ENCODE measurements at regions not wholly inside any gene's neighbourhood (a gene's known extent, or its start where the extent isn't known, plus 50 kb on each side); places are given as distances from the start of the nearest gene placed in this dataset.
A peak's percentile ranks its signal among the peaks of the same experiment; 100 is the strongest.
"Not testable (repeated sequence)": the region's sequence is repeated elsewhere in the genome, so short reads cannot be mapped to it uniquely, and the experiment has no call there.

GRCh38 chr20:17872959-17873358 lies 95.6 kb downstream of the SNX5 start:
- DNase-seq, result no peak

- no peak for DNase-seq
These were observed 96.2 kb downstream of the SNX5 start for GRCh38 chr20:17872434-17872833.

GRCh38 chr20:17871886-17872285 lies 96.7 kb downstream of the SNX5 start:
- DNase-seq, result no peak

DNA sequence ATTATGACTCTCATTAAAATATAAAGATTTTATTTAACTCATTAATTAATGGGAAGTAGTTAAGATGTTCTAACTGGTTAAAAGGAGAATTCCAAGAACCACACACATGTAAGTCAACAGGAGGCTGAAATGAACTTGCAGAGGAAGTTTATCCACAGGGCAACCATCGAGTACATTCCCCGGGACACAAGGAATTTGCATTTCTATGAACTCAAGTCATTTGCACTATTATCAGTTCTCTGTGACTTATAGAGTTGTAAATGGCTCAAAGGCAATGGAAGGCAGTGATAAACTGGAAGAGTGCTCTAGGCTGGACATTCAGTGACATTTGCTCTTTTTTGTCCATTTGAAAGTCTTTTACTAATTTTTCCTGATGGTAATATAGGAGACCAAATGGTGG lies 97.4 kb downstream of the SNX5 start:
- DNase-seq, result no peak

DNA sequence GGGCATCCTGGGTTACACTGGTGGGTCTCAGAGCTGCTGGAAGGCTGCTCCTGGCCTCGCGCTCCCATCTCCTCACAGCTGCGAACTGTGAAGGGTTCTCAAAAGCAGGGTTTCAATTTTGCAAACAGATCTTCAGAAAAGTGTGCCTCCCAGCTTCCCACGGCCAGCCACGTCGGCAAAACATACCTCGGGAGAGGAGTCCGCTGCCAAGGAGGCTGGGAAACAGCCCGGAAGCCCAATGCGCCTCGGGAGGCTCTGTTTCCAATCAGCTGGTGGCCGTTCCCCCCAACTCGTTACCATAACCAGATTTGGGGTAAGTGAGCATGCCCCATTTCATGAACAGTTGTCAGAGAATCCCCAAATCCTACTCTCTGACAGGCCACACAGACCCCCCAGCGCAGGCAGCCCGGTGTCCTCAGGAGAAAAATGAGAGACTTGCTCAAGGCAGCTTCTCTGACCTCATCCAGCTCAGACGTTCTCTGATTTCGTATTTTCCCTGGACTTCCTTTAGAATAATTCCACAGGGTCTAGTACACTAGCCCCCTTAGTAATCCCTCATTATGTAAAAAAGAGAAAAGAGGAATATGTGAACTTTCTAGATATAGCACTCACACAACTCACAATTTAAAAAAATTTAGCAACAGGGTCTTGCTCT lies 98.4 kb downstream of the SNX5 start:
- DNase-seq, result no peak

GRCh38 chr20:17869295-17869994 lies 99.1 kb downstream of the SNX5 start:
- no peak for DNase-seq

GRCh38 chr20:17868700-17869231 lies 99.8 kb downstream of the SNX5 start:
- no peak for DNase-seq

GRCh38 chr20:17868151-17868550 lies 100.4 kb downstream of the SNX5 start:
- DNase-seq, result no peak

DNA sequence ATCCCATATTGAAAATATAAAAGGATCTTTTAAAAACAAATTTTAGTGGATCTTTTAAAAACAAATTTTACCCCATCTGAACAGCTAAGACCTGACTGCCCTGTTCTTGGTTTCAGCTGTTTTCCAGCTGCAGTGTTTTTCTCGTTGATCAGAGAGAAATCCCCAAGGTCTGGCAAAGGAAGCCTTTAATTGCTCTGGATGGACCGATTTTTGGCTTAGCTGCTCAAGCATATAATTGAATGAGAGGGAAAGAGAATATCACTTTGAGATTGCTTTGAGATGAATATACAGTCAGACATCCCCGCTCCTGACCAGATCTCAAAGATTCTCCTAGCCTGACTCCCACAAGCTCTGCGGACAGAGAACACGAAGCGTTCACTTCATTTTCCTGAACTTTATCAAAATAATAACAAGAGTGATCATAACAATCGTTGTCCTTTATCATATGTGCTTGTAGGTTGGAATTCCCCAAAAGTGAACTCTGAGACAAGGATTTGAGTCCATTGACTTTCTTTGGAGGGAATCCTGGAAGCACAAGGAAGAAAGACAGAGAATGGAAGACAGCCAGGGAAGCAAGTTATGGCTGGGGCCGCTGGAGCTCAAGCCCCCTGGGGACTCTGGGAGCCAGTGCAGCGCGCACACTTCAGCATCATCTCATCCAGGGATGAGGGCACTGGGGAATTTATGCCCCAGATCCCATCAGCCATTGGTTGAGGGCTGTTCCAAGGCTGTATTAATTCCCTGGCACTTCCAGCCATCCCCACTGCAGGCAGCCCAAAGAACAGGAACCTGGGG lies 101.3 kb downstream of the SNX5 start:
- no peak for DNase-seq

- DNase-seq, result no peak
These were observed 102.2 kb downstream of the SNX5 start for GRCh38 chr20:17866234-17867001.

GRCh38 chr20:17863577-17864292 lies 104.9 kb downstream of the SNX5 start:
- DNase-seq, result no peak

DNA sequence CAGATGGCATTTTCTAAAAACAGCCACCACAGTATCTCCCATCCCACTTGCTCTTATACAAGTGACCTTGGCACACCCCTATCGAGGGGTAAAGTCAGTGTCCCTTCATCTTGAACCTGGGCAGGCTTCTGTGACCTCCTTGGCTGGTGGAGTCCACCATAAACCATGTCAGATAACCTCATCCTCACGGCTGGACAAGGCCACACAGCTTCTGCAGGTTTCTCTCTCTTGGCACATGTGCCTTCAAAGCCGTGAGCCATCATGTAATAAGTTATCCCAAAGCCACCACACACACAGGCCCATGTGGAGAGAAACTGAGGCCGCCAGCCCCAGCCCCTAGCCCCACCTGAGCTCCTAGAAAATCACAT lies 105.4 kb downstream of the SNX5 start:
- DNase-seq, result no peak

DNA sequence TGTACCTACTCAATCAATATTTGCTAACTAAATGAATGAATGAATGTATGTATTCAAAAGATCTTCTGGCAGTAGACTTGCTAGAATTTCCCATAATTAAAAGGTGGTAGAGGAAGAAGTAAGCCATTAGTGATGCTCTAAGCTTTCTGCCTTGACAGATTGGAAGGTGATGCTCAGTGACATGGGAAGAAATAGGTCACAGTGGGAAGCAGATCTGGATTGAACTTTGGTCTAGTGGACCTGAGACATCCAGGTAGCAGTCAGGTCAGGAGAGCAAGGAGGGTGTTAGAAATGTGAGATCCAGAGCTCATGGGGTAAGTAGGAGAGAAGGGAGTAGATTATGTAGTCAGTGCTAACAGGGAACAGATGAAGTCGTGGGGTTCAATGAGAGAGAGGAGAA lies 106.4 kb downstream of the SNX5 start:
- no peak for DNase-seq

- DNase-seq, result not testable (repeated sequence)
These were observed 107.0 kb downstream of the SNX5 start for GRCh38 chr20:17861620-17862019.

GRCh38 chr20:17860301-17861197 lies 108.0 kb downstream of the SNX5 start:
- no peak for DNase-seq

DNA sequence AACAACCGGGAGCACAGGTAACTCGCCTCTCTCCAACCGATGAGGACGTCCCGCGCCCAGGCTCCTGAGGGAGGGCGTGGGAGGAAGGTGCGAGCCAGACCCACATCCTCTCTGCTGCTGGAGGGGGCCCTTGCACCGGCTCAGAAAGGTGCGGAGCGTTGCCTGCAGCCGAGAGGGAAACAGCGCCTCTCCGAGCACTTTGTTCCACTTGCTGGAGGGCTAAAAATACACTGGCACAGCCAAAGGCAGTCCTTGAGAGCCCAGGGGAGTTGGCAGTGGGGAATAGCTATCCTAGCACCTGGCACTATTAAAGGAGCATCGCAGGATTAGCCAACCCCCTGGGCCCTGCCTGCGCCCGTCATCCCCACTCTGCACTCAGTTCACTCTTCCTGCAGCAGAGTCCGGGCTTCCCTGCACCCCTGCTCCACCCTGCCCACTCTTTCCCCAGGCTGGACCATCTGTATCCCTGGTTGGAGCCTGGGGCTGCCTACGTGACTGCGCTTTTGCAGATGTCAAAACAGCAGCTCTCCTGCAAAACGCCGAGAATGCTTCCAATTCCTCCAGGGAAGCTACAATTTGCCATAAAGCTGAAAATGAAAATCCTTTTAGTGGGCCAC lies 108.9 kb downstream of the SNX5 start:
- DNase-seq, result peak; percentile 25 to 31

DNA sequence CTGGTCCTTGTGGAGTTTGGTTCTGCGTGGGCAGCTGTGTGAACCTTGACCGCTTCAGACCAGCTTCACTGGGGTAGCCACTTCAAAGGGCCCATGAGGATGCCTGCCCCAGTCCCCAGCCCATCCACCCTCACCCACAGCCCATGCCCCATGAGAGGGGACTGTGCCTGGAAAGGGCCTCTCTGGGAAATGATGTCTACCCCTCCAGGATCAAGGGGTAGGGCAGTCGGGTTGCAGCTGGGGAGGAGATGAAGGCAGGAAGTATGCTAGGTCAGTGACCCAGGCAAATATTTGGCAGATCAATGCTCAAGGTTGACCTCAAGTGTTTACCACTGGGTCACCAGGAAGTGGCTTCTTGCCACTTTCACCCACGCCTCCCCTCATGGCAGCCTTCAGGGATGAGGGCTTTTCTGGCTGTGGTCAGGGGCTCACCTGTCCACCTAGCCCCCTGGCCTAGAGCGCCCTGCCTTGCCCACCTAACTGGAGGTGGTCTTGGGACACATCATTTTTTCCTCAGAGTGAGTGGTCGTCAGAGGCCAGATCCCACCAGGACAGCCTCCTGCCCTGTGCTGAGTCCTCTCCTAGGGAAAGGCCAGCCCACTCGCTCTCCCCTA lies 109.5 kb downstream of the SNX5 start:
- DNase-seq, result no peak

- DNase-seq, result no peak
These were observed 110.1 kb downstream of the SNX5 start for GRCh38 chr20:17858450-17859001.

DNA sequence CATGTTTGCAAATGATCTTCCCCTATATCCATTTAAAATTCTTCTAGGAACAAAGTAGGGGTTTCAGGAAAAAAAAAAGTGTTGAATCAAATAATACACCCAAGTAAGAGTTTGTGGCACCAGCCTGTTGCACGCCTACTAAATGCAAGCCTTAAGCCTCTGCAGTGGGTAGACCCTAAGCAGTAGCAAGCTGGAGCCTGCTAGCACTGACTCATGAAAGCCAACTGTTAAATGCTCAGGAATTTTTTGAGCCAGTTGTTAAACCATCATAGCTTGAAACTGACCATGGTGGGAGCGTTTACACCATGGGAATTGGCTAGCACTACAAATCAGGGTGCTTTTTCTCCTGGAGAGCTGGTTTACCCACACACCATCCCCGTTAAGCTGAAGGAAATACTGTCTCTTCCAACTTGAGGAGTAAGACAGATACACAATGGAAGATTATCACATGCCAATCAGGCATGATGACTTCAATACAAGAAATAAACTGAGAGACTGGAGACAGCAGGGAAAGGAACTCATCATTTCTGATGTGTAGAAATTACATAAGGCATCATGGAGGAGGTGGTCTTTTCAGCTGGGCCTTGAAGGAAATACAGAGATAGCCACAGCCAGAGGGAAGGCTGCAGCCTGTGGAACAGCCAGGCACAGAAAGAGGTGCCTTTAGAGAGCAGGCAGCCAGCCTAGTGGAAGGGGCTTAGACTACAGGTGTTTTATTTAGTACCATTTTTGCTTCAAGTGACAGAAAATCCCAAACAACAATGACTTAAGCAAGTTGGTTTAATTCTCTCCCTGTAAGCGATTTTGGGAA lies 110.8 kb downstream of the SNX5 start:
- DNase-seq, result no peak

Measured in CD4-positive, alpha-beta T cell treated with Interleukin-1 beta for 1 hour (primary cell).